ENCODE measurements at regions not wholly inside any gene's neighbourhood (a gene's known extent, or its start where the extent isn't known, plus 50 kb on each side); places are given as distances from the start of the nearest gene placed in this dataset.

- H3K79me2 ChIP-seq (ENCODE audit: insufficient read depth), result no peaks in the 10 kb centered on the region
- ChIA-PET CTCF (no interaction called here), POLR2A (no interaction called here)
These were observed 97.0 kb upstream of the SLC6A14 start for GRCh38 chrX:116339407-116339806.

GRCh38 chrX:116342903-116343302, 93.5 kb upstream of the SLC6A14 start:
- no peaks in the 10 kb centered on the region for H3K9me2 ChIP-seq
- POLR2A ChIA-PET, result no interaction called here
- no peak overlapping the region for H3K4me3 ChIP-seq (ENCODE audit: low read depth in 2 of 2, low read length in 1 of 2)
- H4K20me1 ChIP-seq (ENCODE audit: insufficient read depth), result no peaks in the 10 kb centered on the region
- no peak overlapping the region for H3K9ac ChIP-seq
- no peak for DNase-seq
- no peaks in the 10 kb centered on the region for H3K4me1 ChIP-seq (ENCODE audit: control insufficient read depth in 1 of 2, insufficient read depth in 2 of 2, low read depth in 1 of 2, low read length in 1 of 2)
- no peaks in the 10 kb centered on the region for H3F3A ChIP-seq (replicated peaks; ENCODE audit: insufficient read depth)
- CTCF ChIA-PET, result no interaction called here
- no peak overlapping the region for H3K4me2 ChIP-seq
- no peaks in the 10 kb centered on the region for H3K27me3 ChIP-seq (ENCODE audit: insufficient read depth)
- WGBS (ENCODE audit: low lambda C conversion rate), result 22% methylated on average over 4 of the region's 4 CpGs
- TF ChIP-seq IRF3 (IDR thresholded peaks at IDR 0.05; ENCODE audit: low read depth, low read length) (no peak), TEAD4 (IDR thresholded peaks at IDR 0.05; ENCODE audit: borderline replicate concordance, insufficient read depth) (no peak), YY1 (IDR thresholded peaks at IDR 0.05; ENCODE audit: low read depth) (no peak)
- H3K9me3 ChIP-seq, result no peaks in the 10 kb centered on the region
- no peak overlapping the region for H2AFZ ChIP-seq (ENCODE audit: low read depth)
- H3K27ac ChIP-seq (ENCODE audit: low read depth in 2 of 2, low read length in 1 of 2), result no peak overlapping the region
- no peaks in the 10 kb centered on the region for H3K36me3 ChIP-seq (replicated peaks in 1 of 2; ENCODE audit: control insufficient read depth in 1 of 2, insufficient read depth in 2 of 2, low read length in 1 of 2)
- H3K79me2 ChIP-seq (ENCODE audit: insufficient read depth), result no peaks in the 10 kb centered on the region

More at GRCh38 chrX:116339407-116339806, 97.0 kb upstream of the SLC6A14 start:
- WGBS (ENCODE audit: low lambda C conversion rate), result 31% methylated on average over 1 of the region's 1 CpG
- Histone ChIP-seq H3K27ac (ENCODE audit: low read depth in 2 of 2, low read length in 1 of 2) (no peak overlapping the region), H3K9ac (no peak overlapping the region), H3K4me1 (ENCODE audit: control insufficient read depth in 1 of 2, insufficient read depth in 2 of 2, low read depth in 1 of 2, low read length in 1 of 2) (no peaks in the 10 kb centered on the region), H3K9me2 (no peaks in the 10 kb centered on the region), H3K27me3 (ENCODE audit: insufficient read depth) (no peaks in the 10 kb centered on the region), H3K4me3 (ENCODE audit: low read depth in 2 of 2, low read length in 1 of 2) (no peak overlapping the region), H4K20me1 (ENCODE audit: insufficient read depth) (no peaks in the 10 kb centered on the region), H3K9me3 (no peaks in the 10 kb centered on the region), H3K36me3 (replicated peaks in 1 of 2; ENCODE audit: control insufficient read depth in 1 of 2, insufficient read depth in 2 of 2, low read length in 1 of 2) (no peaks in the 10 kb centered on the region), H3F3A (replicated peaks; ENCODE audit: insufficient read depth) (no peaks in the 10 kb centered on the region), H3K4me2 (no peak overlapping the region), H2AFZ (ENCODE audit: low read depth) (no peak overlapping the region)
- DNase-seq, result no peak
- no peak for TF ChIP-seq EZH2phosphoT487 (IDR thresholded peaks at IDR 0.05; ENCODE audit: borderline replicate concordance, low read depth)
- TF ChIP-seq FOXM1 (IDR thresholded peaks at IDR 0.05; ENCODE audit: low read depth), result no peak

GRCh38 chrX:116345958-116346357, 90.4 kb upstream of the SLC6A14 start:
- Histone ChIP-seq H3K9ac (no peak overlapping the region), H3K9me2 (no peaks in the 10 kb centered on the region), H3K4me2 (no peak overlapping the region), H4K20me1 (ENCODE audit: insufficient read depth) (no peaks in the 10 kb centered on the region), H3K4me1 (ENCODE audit: control insufficient read depth in 1 of 2, insufficient read depth in 2 of 2, low read depth in 1 of 2, low read length in 1 of 2) (no peaks in the 10 kb centered on the region), H3K9me3 (no peaks in the 10 kb centered on the region), H3K4me3 (ENCODE audit: low read depth in 2 of 2, low read length in 1 of 2) (no peak overlapping the region), H2AFZ (ENCODE audit: low read depth) (no peak overlapping the region), H3K36me3 (replicated peaks in 1 of 2; ENCODE audit: control insufficient read depth in 1 of 2, insufficient read depth in 2 of 2, low read length in 1 of 2) (no peaks in the 10 kb centered on the region), H3K79me2 (ENCODE audit: insufficient read depth) (no peaks in the 10 kb centered on the region), H3K27me3 (ENCODE audit: insufficient read depth) (no peaks in the 10 kb centered on the region), H3K27ac (ENCODE audit: low read depth in 2 of 2, low read length in 1 of 2) (no peak overlapping the region), H3F3A (replicated peaks; ENCODE audit: insufficient read depth) (no peaks in the 10 kb centered on the region)
- TF ChIP-seq SIN3A (IDR thresholded peaks at IDR 0.05; ENCODE audit: borderline replicate concordance, low read depth, low read length) (no peak), CTCF (IDR thresholded peaks at IDR 0.05) (no peak), YY1 (IDR thresholded peaks at IDR 0.05; ENCODE audit: low read depth) (no peak), RXRA (IDR thresholded peaks at IDR 0.05; ENCODE audit: borderline replicate concordance, low read depth) (no peak), SMC3 (IDR thresholded peaks at IDR 0.05; ENCODE audit: low read depth, low read length) (no peak)
- 3% methylated on average over 3 of the region's 3 CpGs for WGBS (ENCODE audit: low lambda C conversion rate)
- CTCF ChIA-PET, result no interaction called here
- POLR2A ChIA-PET, result no interaction called here
- no peak for DNase-seq

All from SK-N-SH (cell line).